ENCODE measurements at regions not wholly inside any gene's neighbourhood (a gene's known extent, or its start where the extent isn't known, plus 50 kb on each side); places are given as distances from the start of the nearest gene placed in this dataset.
"Not testable (repeated sequence)": the region's sequence is repeated elsewhere in the genome, so short reads cannot be mapped to it uniquely, and the experiment has no call there.

DNA sequence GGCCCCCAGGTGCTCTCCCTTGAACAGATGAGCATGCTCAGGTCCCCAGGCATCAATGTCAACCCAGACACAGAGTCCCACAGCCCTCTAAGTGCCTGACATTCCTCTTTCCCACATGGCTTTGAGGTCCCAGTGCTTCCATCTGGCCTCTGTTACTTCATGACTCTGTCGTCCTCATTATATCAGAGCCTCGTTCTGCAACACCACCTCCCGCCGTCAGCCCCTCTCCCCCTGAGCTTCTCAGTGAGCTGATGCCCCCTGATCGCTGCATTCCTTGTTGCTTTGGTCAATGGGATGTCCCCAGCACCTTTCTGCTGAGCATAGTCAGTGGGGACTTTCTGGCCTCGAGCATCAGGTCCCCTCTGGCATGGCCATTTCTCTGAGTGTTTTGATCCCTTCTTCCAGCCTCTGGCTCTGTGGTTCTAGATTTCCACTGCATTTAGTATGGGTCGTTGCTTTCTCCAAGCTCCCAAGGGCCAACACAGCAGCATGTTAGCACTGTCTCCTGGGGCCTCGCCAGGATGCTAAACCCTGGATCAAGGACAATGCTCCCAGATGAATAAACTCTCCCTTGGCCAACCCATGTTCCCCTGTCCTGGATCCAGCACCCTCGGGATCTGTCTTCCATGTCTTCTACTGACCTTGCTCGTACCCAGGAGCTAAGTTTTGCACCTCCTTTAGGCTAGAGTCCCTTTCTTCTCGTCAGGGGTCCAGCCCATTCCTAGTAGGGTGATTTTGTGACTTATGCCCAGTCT lies 143.2 kb upstream of the TWIST2 start:
- no peak for DNase-seq

DNA sequence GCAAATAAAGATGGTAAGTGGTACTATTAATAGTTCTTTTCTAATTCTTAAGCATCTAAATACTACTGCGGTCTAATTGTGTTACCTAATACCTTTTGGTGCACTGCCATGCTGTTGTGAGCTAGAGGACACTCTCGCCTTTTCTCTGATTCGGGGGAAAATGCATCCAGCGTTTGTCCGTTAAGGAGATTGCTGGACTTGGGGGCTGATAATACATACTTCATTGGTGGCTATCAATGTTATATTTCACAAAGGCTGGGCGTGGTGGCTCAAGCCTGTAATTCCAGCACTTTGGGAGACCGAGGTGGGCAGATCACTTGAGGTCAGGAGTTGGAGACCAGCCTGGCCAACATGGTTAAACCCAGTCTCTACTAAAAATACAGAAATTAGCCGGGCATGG lies 141.7 kb upstream of the TWIST2 start:
- DNase-seq = no peak

DNA sequence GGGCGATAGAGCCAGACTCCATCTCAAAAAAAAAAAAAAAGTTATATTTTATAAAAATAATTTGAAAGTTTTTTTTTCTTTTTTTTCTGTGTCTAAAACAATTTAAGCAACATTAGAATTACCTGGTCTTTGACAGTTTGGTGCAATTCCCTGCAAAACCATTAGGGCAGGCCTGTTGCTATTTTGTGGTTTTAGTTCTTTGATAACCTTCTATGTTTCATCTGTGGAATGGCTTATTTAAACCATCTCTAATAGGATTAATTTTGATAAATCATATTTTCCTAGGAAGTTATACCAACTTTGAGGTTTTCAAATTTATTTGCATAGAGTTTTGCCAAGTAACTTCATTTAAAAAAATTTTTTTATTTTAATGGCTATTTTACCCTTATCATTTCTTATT lies 141.2 kb upstream of the TWIST2 start:
- no peak for DNase-seq

DNA sequence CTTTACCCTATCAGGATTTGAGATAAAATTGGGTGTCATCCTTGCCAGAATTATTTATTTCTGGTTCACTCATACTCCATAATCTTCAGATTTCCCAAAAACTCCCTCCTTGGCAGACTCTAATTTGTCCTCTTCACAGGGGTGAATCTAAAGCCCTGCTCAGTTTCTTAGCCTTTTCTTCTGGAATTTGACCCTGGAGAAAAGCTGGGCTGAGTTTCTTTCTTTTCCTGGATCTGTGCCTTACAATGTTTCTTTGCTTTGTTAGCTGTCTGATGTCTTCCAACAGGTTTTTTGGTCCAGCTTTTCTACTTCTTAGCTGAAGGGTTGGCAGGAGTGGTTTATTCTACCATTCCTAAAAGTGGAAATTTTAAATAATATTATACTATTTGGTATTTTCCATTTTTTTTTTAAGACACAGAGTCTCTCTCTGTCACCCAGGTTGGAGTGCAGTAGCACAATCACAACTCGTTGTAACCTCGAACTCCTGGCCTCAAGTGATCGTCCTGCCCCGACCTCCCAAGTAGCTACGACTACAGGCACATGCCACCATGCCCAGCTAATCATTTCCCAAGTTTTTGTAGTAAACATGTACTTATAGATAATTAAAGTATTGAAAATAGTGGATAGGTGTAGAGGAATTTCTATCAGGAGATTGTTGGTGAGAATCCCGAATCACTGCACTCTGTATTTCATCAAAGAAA lies 138.4 kb upstream of the TWIST2 start:
- no peak for DNase-seq

DNA sequence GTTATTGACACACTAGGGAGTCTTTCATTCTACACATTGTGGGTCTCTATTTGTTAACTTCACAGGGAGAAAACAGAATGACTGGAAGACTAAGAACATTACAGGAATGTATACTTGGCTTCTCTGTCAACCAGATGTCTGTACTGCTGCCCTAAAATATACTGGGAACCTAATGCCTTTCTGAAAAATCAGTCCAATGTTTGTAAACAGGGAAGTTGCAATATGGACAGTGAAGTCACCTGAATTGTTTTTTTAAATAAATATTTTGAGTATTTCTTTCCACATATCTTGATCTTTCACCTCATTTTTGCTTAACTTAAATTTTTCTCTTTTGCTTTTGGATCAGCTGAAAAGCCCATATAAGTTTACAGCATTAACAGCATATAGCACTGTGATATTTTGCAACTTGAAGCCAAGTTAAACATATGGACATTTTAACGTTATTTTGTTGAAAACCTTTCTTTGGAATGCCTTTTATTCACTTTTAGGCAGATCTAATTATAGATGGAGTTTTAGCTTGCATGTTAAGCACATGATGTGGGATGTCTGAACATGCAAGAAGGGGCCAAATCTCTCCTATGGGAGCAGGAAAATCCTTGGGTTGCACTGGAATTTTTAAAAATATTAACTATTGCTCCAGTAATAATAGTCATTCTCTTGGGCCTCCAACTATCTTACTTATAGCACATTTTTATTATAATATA lies 137.7 kb upstream of the TWIST2 start:
- DNase-seq = no peak

DNA sequence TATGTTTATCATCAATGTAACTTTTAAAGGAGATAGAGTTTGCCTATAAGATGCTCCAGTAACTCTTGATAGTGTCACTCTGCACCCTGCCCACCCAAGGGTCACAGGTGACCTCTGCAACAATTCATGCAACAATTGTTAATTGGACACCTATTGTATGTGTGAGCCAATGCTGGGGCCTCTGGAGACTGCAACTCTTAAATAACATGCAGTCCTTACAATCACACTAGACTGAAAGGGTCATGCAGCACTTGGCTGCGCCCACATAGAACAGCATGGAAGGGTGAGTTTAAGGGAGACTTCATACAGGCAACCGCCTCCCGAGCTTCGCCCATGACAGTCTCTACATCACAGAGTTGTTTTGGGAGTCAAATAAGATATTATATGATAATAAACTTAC lies 137.1 kb upstream of the TWIST2 start:
- DNase-seq = no peak

DNA sequence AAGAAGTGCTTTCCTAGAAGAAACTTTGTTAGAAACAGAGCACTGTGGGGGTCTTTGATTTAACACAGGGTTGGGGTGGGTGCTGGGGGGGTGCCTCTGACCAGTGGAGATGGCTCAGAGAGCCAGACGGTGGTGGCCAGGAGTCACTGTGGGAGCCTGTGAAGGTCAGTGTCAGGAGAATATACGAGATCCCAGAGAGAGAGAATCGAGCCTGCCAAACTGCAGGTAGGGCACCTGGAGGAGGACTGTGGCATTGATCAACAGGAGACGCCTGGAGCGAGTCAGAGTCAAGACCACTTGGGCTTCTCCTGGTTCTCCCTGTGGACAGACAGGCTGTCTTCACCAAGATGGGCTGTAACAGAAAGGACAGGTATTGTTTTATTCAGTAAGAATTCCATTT lies 136.5 kb upstream of the TWIST2 start:
- no peak for DNase-seq

DNA sequence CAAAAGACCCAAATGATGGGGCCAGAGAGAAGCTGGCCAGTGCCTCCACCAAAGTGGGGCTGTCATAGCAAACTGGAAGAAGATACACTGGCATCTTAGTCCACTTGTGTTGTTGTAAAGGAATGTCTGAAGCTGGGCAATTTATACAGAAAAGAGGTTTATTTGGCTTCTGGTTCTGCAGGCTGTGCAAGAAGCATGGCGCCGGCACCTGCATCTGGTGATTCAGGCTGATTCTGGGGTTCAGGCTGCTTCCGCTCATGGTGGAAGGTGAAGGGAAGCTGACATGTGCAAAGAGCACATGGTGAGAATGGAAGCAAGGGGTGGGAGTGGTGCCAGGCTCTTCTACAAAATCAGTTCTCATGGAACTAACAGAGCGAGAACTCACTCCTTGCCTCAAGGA lies 135.9 kb upstream of the TWIST2 start:
- DNase-seq = no peak

DNA sequence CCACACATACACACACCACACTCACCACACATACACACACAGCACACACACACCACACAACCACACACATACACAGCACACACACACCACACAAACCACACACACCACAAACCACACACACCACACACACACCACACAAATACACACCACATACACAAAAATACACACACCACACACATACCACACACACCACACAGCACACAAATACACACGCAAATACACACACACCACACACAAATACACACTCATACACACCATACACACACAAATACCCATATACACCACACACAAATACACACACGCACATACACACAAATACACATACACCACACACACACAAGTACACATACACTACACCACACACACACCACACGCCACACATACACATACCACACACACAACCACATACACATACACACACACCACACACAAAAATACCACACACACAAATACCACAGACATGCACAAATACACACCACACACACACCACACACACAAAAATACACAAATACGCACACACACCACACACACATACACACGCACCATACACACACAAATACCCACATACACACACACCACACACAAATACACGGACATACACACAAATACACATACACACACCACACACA lies 134.6 kb upstream of the TWIST2 start:
- DNase-seq = no peak

DNA sequence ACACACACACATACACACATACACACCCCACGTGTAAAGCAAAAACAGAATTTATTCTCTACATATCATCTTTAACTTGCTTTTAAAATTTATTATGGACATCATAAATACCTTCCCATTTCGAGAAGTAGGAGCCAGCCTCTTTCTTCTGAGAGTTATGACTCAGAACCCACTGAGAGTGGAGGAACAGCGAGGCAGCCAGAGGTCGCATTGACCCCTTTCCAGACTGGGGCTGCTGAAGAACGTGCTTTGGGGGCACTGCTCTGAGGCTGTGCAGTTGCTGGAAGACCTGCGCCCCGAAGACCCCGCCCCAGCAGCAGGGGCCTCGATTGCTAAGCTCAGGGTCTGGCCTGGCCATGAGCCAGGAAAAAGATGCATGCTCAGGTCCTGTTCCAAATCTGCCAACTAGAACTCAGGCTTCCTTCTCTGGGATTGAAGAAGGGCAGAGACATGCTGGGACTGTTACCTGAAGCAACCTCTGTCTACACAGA lies 133.8 kb upstream of the TWIST2 start:
- no peak for DNase-seq

DNA sequence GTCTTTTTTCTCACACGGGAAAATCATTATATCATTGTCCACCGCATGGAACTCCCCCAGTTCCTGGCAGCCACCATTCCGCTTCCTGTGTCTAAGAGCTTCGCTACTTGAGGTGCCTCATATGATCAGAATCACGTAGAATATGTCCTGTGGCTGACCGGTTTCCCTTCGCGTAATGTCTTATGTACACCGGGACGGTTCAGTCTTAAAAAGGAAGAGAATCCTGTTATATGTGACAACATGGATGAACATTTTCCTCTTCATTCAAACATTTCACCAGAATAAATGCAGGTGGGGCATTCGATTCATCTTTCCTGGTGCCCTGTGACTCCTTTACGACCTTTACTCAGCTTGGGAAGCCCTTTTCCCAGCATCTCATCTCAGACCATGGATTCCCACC lies 131.7 kb upstream of the TWIST2 start:
- DNase-seq = no peak

DNA sequence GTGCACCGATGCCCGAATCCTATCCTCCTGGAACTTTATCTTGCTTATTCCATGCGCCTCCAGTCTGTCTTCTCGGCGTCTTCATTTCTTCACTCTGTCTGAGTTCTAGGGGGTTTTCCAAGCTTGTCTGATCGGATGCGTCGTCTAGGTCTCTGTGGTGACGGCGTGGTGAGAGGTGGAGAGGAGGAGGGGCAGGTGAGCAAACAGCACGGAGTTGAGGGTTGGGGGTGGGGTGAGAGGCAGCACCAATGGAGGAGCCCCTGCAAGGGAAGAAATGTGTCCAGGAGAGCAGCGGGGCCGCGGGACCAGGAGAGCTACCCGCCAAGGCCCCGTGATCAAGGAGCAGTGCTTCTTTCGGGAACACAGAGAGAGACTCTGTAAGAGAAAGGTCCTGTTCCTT lies 131.3 kb upstream of the TWIST2 start:
- DNase-seq = no peak

DNA sequence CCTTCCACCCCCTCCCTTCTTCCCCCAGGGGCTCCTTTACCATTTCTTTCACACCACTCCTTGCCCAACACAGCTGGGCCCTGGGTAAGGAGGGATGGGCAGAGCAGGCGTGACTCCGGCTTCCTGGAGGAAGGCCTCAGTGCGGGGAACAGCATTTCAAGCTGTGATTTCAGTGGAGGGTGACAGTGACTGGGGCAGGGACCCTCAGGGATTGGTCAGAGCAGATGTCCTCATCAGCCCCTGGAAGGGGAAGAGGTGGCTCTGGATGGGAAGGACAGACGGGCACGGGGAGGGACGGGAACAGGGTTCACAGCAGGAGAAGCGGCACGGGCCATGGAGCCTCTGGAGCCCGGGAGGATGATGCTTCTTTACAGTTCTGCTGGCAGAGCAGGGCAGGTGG lies 130.8 kb upstream of the TWIST2 start:
- DNase-seq = no peak

DNA sequence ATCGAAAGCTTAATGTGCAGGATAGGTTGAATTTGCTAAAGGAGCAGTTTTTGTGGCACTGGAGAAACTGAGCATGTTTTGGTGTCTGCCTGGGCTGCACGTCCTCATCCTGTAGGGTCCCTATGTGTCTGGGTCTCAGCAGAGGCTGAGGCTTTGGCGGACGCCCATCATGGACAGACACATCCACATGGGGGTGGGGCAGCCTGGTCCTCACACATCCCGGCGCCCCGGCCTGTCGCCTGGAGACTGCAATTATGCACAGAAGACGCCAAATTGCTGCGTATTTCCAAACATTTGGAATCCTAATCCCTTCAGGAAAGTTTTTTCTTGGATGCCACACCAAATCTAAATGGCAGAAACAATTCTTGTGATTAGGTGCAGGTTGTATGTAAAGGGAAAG lies 128.2 kb upstream of the TWIST2 start:
- no peak for DNase-seq

DNA sequence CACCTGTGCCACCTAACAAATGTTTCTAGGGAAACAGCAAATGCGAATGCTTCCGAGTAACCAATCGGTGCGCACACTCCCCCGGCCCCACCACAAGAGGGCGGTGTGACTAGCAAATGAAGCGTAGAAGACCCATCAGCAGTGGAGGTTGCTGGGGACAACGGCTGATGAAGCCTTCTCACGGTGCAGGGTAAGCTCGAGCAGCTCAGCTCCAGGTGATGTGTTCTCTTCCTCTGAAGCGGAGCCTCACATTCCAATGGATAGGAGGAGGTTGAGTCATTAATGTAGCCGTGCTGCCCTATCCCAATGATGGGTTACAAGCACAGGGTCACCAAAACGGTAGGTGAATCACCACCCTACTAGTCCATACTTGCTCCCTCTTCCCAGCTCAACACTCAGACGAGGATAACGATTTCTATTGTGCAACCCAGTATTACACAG lies 127.6 kb upstream of the TWIST2 start:
- DNase-seq = no peak

DNA sequence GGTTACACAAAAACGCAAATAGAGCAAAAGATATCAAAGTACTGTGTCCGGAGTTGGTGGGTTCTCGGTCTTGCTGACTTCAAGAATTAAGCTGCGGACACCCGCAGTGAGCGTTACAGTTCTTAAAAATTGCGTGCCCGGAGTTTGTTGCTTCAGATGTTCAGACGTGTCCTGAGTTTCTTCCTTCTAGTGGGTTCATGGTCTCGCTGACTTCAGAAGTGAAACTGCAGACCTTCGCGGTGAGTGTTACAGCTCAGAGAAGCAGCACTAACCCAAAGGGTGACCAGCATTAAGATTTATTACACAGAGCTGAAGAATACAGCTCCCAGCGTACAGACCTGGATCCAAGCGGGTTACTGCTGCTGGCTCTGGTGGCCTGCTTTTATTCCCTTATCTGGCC lies 125.7 kb upstream of the TWIST2 start:
- no peak for DNase-seq

DNA sequence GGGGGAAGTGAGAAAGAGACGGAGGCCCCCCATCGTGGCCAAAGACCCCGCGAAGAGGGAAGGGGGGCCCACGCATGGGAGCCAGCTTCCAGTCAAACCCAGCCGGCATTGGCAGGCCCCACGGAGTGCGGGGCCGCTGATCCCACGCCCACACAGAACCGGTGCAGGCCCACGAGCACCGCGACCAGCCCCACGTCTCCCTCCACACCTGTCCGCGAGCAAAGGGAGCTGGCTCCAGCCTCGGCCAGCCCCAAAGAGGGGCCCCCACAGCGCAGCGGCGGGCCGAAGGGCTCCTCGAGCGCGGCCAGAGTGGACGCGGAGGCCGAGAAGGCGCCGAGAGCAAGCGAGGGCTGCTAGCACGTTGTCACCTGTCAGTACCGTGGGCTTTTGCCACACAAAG lies 125.0 kb upstream of the TWIST2 start:
- DNase-seq = no peak

DNA sequence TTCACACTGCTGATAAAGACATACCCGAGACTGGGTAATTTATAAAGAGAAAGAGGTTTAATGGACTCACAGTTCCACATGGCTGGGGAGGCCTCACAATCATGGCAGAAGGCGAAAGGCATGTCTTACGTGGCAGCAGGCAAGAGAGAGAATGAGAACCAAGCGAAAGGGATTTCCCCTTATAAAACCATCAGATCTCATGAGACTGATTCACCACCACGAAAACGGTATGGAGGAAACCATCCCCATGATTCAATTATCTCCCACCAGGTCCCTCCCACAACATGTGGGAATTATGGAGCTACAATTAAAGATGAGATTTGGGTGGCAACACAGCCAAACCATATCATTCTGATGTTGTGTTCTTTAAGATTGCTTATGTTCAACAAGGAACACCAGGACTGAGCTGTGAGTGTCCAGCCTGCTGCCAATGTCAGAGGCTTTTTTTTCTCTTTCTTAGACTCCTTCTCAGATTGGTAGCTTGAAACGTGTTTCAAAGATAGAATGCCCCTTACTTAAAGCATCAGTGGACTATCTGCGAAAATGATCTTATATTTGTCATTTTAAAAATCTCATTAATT lies 124.1 kb upstream of the TWIST2 start:
- not testable (repeated sequence) for DNase-seq

DNA sequence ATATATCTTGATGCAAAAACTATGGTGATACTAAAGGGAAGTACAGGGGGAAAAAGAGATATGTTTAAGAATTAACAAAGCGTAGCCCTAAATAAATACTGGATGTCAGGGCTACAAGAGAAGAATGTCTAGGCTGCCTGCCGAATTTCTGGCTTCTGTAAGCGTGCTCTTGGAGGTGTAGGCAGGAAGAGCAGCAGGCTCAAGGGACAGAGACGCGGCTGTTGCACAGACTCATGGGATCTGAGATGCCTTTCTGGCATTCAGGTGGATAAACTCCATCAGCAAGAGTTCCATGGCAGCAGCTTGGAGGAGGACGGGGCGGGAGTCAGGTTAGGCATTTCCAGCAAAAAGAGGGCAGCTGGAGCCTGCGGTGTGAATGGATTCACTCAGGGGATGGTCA lies 123.2 kb upstream of the TWIST2 start:
- no peak for DNase-seq

DNA sequence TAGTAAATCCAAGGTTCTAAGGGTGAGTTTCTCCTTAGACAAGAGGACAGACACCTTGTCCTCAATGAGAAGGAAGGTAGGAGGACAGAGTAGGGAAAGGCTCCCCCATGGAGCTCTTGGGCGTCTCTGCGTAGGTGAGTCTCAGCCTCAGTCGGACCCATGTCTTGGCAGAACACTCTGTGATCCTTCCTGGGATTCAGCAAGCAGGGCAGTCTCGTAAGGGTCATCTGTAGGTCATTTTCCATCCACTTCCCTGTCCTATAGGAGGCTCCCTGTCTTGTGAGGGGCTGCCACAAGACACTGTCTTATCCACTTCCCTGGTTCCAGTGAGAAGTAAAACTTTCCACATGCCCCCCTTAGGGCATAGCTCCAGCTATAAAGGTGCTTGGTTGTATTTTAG lies 122.6 kb upstream of the TWIST2 start:
- no peak for DNase-seq

DNA sequence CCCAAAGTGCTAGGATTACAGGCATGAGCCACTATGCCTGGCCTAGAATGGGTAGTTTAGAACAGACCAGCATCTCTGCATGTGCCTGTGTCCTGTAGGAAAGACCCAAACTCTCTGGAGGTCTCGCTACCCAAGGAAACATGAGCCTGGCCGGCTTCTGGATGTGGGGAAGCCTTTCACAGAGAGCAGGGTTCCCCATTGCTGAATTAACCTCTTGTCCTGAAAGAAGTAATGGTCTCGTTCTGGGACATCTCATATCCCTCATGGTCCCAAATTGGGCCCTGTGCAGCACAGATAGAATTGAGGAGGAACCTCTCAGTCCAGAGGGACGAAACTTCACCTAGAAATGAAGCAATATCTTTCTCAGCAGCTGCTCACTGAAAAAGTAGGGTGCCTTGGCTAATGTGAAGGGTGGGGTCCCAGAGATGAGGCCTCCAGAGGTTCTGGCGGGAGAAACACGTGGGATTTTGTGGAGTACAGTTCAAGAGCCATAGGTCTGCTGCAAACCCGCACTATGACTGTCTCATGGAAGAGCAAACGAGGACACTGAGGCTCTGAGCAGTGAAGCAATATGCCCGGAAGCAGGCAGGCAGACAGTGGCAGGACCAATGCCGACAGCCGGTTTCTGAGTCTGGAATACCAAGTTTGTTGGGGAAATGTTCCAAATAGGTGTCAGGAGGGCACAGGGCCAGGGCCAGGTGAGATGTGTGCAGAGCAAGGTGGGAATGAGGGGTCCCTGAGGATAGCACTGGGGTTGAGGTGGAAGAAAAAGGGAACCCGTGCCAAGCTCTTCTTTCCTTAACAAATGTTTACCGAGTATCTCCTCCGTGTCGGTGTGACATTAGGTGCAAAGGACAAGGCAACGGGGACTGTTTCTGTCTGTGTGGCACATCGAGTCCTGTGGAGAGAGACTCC lies 121.0 kb upstream of the TWIST2 start:
- DNase-seq = no peak
